ENCODE measurements at regions not wholly inside any gene's neighbourhood (a gene's known extent, or its start where the extent isn't known, plus 50 kb on each side); places are given as distances from the start of the nearest gene placed in this dataset.
A peak's percentile ranks its signal among the peaks of the same experiment; 100 is the strongest.
"Not testable (repeated sequence)": the region's sequence is repeated elsewhere in the genome, so short reads cannot be mapped to it uniquely, and the experiment has no call there.

DNA sequence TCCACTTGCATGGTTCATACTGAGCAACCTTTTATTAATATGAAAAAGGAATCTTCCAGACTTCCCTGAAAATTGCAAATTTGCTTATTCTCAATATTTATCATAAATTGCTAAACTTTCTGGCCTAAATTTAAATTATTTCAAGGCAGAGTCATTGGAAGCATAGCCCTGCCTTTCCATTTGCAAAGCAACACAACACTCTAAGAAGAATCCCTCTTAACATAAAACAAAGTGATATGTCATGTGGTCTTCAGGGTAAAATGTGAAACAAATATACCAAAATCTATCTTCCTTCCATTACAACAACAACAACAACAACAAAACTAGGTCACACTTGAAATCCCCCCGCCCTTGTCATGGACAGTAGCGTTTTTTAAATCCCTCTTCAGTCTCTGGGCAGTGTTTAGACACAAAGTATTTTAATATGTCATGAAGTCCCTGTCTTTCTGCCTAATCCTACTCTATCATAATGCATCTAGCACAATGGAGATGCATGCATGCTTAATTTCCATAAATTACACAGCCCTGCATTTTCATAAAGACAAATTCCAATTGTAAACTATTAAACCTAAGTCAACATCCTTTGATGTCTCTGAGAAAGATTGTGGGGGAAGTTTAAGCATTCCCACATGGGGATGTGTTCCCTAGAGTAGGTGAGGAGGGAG is 668.9 kb upstream of the LCORL start:
- no peaks in the 10 kb centered on the region for H3K36me3 ChIP-seq (ENCODE audit: control insufficient read depth, insufficient read depth, low read length)
- no peak for TF ChIP-seq CTCF (IDR thresholded peaks at IDR 0.05; ENCODE audit: insufficient read depth, low read length, poor library complexity, severe bottlenecking)
- no peaks in the 10 kb centered on the region for H3K27me3 ChIP-seq (replicated peaks; ENCODE audit: control insufficient read depth, insufficient read depth, low read length)
- no peak overlapping the region for H3K4me3 ChIP-seq (replicated peaks; ENCODE audit: low read depth, low read length)
- no peak for DNase-seq (ENCODE audit: extremely low read depth, insufficient read length)

- Histone ChIP-seq H3K4me3 (replicated peaks; ENCODE audit: low read depth, low read length) (no peak overlapping the region), H3K36me3 (ENCODE audit: control insufficient read depth, insufficient read depth, low read length) (no peaks in the 10 kb centered on the region), H3K27me3 (replicated peaks; ENCODE audit: control insufficient read depth, insufficient read depth, low read length) (no peaks in the 10 kb centered on the region)
- TF ChIP-seq CTCF (IDR thresholded peaks at IDR 0.05; ENCODE audit: insufficient read depth, low read length, poor library complexity, severe bottlenecking): peak; percentile 71
- DNase-seq (ENCODE audit: extremely low read depth, insufficient read length): no peak
These were observed 668.0 kb upstream of the LCORL start for GRCh38 chr4:18689308-18690115.

GRCh38 chr4:18688351-18688750 is 666.8 kb upstream of the LCORL start:
- not testable (repeated sequence) for H3K4me3 ChIP-seq (replicated peaks; ENCODE audit: low read depth, low read length); H3K27me3 ChIP-seq (replicated peaks; ENCODE audit: control insufficient read depth, insufficient read depth, low read length); DNase-seq (ENCODE audit: extremely low read depth, insufficient read length)

GRCh38 chr4:18686338-18687037 is 664.9 kb upstream of the LCORL start:
- no peak overlapping the region for H3K4me3 ChIP-seq (replicated peaks; ENCODE audit: low read depth, low read length)
- no peak for DNase-seq (ENCODE audit: extremely low read depth, insufficient read length)

More at GRCh38 chr4:18688351-18688750, 666.8 kb upstream of the LCORL start:
- not testable (repeated sequence) for H3K36me3 ChIP-seq (ENCODE audit: control insufficient read depth, insufficient read depth, low read length)

DNA sequence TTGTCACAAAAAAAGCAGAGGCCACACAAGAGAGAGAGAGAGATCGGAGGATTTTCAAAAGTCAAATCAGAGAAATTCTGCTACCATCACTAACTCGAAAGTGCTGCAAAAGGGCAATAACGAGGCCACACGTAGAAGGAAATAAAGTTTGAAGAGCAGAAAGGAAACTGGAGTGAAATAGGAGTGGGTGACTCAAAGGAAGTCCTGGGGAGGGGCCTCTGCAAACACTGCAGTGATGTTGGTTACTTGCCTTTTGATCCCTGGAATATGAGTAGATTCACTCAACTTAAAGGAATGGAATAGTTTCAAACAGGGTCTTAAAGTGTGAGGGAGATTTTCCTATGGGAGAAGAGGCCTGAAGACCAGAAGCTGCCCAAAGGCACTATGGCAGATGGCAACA is 663.4 kb upstream of the LCORL start:
- TF ChIP-seq CTCF (IDR thresholded peaks at IDR 0.05; ENCODE audit: insufficient read depth, low read length, poor library complexity, severe bottlenecking): no peak
- no peak for DNase-seq (ENCODE audit: extremely low read depth, insufficient read length)
- Histone ChIP-seq H3K27me3 (replicated peaks; ENCODE audit: control insufficient read depth, insufficient read depth, low read length) (no peaks in the 10 kb centered on the region), H3K4me3 (replicated peaks; ENCODE audit: low read depth, low read length) (no peak overlapping the region), H3K36me3 (ENCODE audit: control insufficient read depth, insufficient read depth, low read length) (no peaks in the 10 kb centered on the region)

More at GRCh38 chr4:18686338-18687037, 664.9 kb upstream of the LCORL start:
- Histone ChIP-seq H3K27me3 (replicated peaks; ENCODE audit: control insufficient read depth, insufficient read depth, low read length) (no peaks in the 10 kb centered on the region), H3K36me3 (ENCODE audit: control insufficient read depth, insufficient read depth, low read length) (no peaks in the 10 kb centered on the region)
- no peak for TF ChIP-seq CTCF (IDR thresholded peaks at IDR 0.05; ENCODE audit: insufficient read depth, low read length, poor library complexity, severe bottlenecking)

DNA sequence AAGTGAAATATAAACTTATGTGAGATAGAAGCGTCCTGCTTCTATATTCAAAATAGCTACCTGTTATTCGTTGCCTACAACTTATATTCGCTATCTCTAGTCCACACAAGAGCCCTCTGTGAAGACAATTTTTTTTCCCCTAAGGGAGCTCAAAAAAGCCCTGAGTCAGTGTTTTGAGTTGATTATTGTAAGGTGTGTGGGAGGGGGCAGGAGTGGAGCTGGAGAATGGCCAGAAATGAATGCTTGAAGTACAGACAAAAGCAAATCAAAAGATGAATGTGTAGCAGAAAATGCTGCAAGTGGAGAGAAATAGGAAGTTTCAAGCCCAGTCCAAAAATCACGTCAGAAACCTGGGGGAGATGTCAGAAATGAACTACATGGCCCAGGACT is 655.0 kb upstream of the LCORL start:
- H3K4me3 ChIP-seq (replicated peaks; ENCODE audit: low read depth, low read length): no peak overlapping the region
- no peak for DNase-seq (ENCODE audit: extremely low read depth, insufficient read length)
- H3K36me3 ChIP-seq (ENCODE audit: control insufficient read depth, insufficient read depth, low read length): no peaks in the 10 kb centered on the region
- no peaks in the 10 kb centered on the region for H3K27me3 ChIP-seq (replicated peaks; ENCODE audit: control insufficient read depth, insufficient read depth, low read length)
- no peak for TF ChIP-seq CTCF (IDR thresholded peaks at IDR 0.05; ENCODE audit: insufficient read depth, low read length, poor library complexity, severe bottlenecking)

Measured in GM06990 (cell line).